ENCODE measurements at regions not wholly inside any gene's neighbourhood (a gene's known extent, or its start where the extent isn't known, plus 50 kb on each side); places are given as distances from the start of the nearest gene placed in this dataset.

GRCh38 chr13:31663880-31664585 lies 75.3 kb upstream of the RXFP2 start:
- Histone ChIP-seq H3K27me3 (ENCODE audit: control insufficient read depth in 2 of 2, insufficient read depth in 2 of 2, low read length in 2 of 2) (no peaks in the 10 kb centered on the region), H3K9ac (ENCODE audit: insufficient read depth, low read length, poor library complexity, severe bottlenecking) (no peak overlapping the region), H3K27ac (ENCODE audit: low read depth in 1 of 2, low read length in 2 of 2) (no peak overlapping the region), H4K20me1 (ENCODE audit: insufficient read depth, low read length) (no peaks in the 10 kb centered on the region), H3K9me3 (replicated peaks in 1 of 2; ENCODE audit: control insufficient read depth in 1 of 2, insufficient read depth in 1 of 2, low read length in 2 of 2) (peaks cover 0 to 2% of the 10 kb centered on the region in 2 donors), H3K4me2 (replicated peaks; ENCODE audit: extremely low read depth, low read length, poor library complexity, severe bottlenecking) (no peak overlapping the region), H3K4me3 (replicated peaks in 1 of 3; ENCODE audit: low read depth in 2 of 3, low read length in 3 of 3) (no peak overlapping the region), H3K4me1 (ENCODE audit: control insufficient read depth in 1 of 2, insufficient read depth in 2 of 2, low read length in 2 of 2) (no peaks in the 10 kb centered on the region), H2AFZ (ENCODE audit: insufficient read depth, low read depth, low read length, poor library complexity, severe bottlenecking) (no peak overlapping the region), H3K79me2 (ENCODE audit: insufficient read depth, low read length) (no peaks in the 10 kb centered on the region), H3K36me3 (replicated peaks in 1 of 2; ENCODE audit: control insufficient read depth in 1 of 2, insufficient read depth in 2 of 2, low read length in 2 of 2) (no peaks in the 10 kb centered on the region)
- H3K27me3 Mint-ChIP-seq (ENCODE audit: low read depth in 3 of 3): peaks cover 2 to 6% (median 4%) of the 10 kb centered on the region in 3 donors
- intact Hi-C loops (cut with micrococcal nuclease): no loop called here
- H3K27ac Mint-ChIP-seq: no peak overlapping the region
- TF ChIP-seq CTCF (IDR thresholded peaks at IDR 0.05): no peak
- DNase-seq: no peak
- peaks cover 3 to 6% of the 10 kb centered on the region in 2 donors for H3K36me3 Mint-ChIP-seq
- WGBS (ENCODE audit: insufficient coverage): no CpG with 5 or more reads among the region's 1 CpG
- peaks cover 5 to 24% (median 8%) of the 10 kb centered on the region in 7 donors for H3K9me3 Mint-ChIP-seq
- no peaks in the 10 kb centered on the region for H3K4me1 Mint-ChIP-seq
- no peak overlapping the region for H3K4me3 Mint-ChIP-seq

GRCh38 chr13:31670831-31671617 lies 68.3 kb upstream of the RXFP2 start:
- intact Hi-C loops (cut with micrococcal nuclease): no loop called here
- Histone ChIP-seq H3K79me2 (ENCODE audit: insufficient read depth, low read length) (no peaks in the 10 kb centered on the region), H3K36me3 (replicated peaks in 1 of 2; ENCODE audit: control insufficient read depth in 1 of 2, insufficient read depth in 2 of 2, low read length in 2 of 2) (no peaks in the 10 kb centered on the region), H3K9ac (ENCODE audit: insufficient read depth, low read length, poor library complexity, severe bottlenecking) (no peak overlapping the region), H4K20me1 (ENCODE audit: insufficient read depth, low read length) (no peaks in the 10 kb centered on the region), H3K27ac (ENCODE audit: low read depth in 1 of 2, low read length in 2 of 2) (no peak overlapping the region), H3K4me2 (replicated peaks; ENCODE audit: extremely low read depth, low read length, poor library complexity, severe bottlenecking) (no peak overlapping the region), H2AFZ (ENCODE audit: insufficient read depth, low read depth, low read length, poor library complexity, severe bottlenecking) (no peak overlapping the region), H3K27me3 (ENCODE audit: control insufficient read depth in 2 of 2, insufficient read depth in 2 of 2, low read length in 2 of 2) (no peaks in the 10 kb centered on the region), H3K4me1 (ENCODE audit: control insufficient read depth in 1 of 2, insufficient read depth in 2 of 2, low read length in 2 of 2) (no peaks in the 10 kb centered on the region), H3K4me3 (replicated peaks in 1 of 3; ENCODE audit: low read depth in 2 of 3, low read length in 3 of 3) (no peak overlapping the region), H3K9me3 (replicated peaks in 1 of 2; ENCODE audit: control insufficient read depth in 1 of 2, insufficient read depth in 1 of 2, low read length in 2 of 2) (peaks cover 0 to 2% of the 10 kb centered on the region in 2 donors)
- Mint-ChIP-seq H3K4me3 (no peak overlapping the region), H3K27me3 (ENCODE audit: low read depth in 3 of 3) (peaks cover 0 to 6% (median 2%) of the 10 kb centered on the region in 3 donors), H3K4me1 (peaks cover 3% of the 10 kb centered on the region), H3K36me3 (peaks cover 9 to 10% of the 10 kb centered on the region in 2 donors), H3K27ac (no peak overlapping the region), H3K9me3 (peaks cover under 1 to 12% (median 6%) of the 10 kb centered on the region in 7 donors)
- DNase-seq: no peak
- no peak for TF ChIP-seq CTCF (IDR thresholded peaks at IDR 0.05)
- no CpG with 5 or more reads among the region's 1 CpG for WGBS (ENCODE audit: insufficient coverage)
